SKM-1 treated with dmso at 0.1 percent for 144 hours (cell line): ENCODE measurements at regions not wholly inside any gene's neighbourhood (a gene's known extent, or its start where the extent isn't known, plus 50 kb on each side); places are given as distances from the start of the nearest gene placed in this dataset.
A peak's percentile ranks its signal among the peaks of the same experiment; 100 is the strongest.

Experiments
- DNase-seq: peaks from one replicate; lab custom pipeline; 2025; ENCODE audit not compliant: unreplicated experiment; lab: John Stamatoyannopoulos, UW

GRCh38 chr10:33753389-33753788 lies 418.9 kb upstream of the NRP1 start:
- no peak for DNase-seq

DNA sequence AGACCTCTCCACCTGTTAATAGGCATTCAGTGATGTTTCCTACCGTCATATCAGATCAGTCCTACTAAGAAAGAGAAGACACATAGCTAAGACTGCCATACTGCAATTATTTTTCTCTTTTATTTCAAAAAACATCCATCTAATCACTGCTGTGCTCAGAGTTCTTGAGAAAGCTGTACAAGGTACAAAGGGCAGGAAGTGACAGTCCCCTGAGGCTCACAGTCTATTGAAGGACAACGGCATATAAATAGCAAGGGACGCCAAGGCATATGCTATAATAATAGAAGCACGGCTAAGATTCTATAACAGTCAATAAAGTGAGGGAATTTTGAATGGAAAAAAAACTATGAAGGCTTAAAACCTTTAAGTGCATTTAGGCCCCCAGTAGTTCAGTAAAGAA lies 415.3 kb upstream of the NRP1 start:
- no peak for DNase-seq

- DNase-seq = no peak
Observed at GRCh38 chr10:33749067-33749735, 414.7 kb upstream of the NRP1 start.

- no peak for DNase-seq
Observed at GRCh38 chr10:33746836-33747268, 412.4 kb upstream of the NRP1 start.

GRCh38 chr10:33746186-33746585 lies 411.7 kb upstream of the NRP1 start:
- DNase-seq = no peak

- DNase-seq = no peak
Observed at GRCh38 chr10:33743429-33743857, 409.0 kb upstream of the NRP1 start.

DNA sequence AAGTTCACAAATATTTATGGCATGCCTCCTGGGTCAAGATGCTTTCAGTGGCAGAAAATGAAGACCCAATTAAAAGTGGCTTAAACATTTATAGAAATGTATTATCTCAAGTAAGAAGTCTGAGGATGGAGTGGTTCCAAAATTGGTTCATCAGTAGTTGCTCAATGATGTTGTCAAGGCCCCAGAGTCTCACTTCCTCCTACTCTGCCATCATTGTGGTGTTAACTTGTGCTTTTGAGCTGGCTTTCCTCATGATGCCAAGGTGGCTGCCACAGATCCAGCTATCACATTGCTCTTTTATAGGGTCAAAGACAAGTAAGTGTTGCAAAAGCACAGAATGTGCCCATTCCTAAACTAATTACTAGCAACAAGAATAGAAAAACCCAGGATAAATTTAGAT lies 404.6 kb upstream of the NRP1 start:
- DNase-seq = peak; percentile 18

- no peak for DNase-seq
Observed at GRCh38 chr10:33735464-33735923, 401.0 kb upstream of the NRP1 start.

DNA sequence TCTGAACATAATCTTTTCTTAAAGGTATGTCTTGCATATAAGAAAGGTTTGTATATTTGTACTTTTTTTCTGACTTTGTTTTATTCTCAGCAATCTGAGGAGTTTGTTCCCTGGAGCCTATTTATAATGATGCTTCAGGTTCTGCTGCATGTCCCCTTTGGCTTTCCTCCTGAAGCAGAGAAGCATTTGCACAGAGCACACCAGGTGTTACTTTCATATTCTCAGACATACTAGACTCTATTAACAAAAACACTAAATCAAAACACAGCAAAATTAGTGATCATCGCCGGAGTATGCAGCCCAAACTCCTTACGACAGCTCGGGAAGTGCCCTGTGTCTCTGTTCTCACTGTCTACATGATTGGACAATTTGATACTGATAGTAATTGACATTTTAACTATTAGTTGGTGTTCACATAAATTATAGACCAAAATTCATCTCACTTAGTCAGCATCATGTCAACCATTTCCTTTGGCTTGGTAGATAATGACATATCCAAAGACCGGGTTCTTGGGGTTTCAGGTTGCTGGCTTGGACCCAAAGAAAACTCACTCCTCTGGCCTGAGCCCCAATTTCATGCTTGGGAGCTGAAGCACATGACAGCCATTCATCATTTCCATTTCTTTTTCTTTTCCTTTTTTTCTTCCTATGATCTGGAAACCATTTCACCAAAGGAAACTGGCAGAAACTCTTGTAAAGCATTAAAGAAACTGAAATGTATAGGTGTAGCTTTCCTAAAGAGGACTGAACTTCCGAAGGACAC lies 400.1 kb upstream of the NRP1 start:
- DNase-seq = no peak

GRCh38 chr10:33733058-33733457 lies 398.6 kb upstream of the NRP1 start:
- DNase-seq = no peak

DNA sequence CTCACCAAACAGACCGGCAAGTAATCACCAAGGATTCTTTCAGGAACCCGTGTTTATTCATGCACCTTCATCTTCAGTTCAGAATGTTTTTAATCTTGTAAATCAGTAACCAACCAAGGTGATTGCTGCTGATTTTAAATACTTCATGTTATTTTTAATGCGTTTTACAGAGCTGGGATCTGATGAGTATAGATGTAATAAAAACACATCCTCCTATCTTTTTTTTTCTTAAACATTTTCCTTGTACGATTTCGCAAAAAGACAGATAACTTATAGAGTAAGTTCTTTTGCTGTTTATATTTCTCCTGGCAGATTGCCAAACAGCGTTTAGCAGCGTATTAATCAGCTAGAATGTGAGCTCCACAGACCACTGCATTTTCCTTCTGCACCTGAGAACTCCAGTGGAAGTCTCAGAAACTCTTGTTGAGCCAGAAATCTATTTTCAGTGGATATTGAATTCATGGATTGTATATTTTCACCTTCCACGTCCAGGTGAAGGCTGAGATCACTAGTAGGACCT lies 397.8 kb upstream of the NRP1 start:
- no peak for DNase-seq

GRCh38 chr10:33731322-33731721 lies 396.9 kb upstream of the NRP1 start:
- no peak for DNase-seq

DNA sequence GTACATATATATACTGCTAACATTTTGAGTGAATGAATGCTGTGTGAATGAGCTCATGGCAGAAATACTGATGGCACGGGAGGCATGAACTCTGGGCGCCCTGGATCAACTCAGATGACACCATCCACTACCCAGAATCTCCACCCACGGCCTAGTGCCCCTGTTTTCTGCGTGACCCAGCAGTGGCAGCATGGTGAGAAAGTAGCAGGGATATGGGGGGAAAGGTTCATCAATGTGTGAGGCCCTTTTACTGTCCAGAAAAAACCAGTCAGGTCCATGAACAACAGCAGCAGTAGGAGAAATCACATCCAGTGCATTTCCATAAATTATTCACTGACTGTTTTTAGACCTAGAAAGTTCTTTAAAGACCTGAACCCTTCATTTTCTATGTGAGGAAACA lies 391.0 kb upstream of the NRP1 start:
- DNase-seq = no peak

- no peak for DNase-seq
Observed at GRCh38 chr10:33723181-33723580, 388.7 kb upstream of the NRP1 start.

DNA sequence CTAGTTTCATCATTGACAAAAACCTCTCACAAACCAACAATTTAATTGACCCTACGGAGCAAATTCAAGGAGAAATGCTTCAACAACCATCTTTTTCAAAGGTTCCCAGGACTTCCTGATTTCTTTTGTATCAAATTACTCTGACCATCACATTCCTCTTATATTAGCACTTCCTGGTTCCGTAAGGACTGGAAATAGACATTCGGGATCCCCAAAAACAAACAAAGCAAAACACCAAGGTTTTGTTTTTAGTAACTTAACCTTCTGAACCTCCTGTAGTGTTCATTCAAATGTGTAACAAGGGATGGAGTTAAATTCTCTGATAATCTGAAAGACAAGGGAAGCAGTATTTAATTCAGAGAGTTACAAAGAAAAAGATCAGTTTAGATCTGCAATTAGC lies 387.6 kb upstream of the NRP1 start:
- DNase-seq = no peak

DNA sequence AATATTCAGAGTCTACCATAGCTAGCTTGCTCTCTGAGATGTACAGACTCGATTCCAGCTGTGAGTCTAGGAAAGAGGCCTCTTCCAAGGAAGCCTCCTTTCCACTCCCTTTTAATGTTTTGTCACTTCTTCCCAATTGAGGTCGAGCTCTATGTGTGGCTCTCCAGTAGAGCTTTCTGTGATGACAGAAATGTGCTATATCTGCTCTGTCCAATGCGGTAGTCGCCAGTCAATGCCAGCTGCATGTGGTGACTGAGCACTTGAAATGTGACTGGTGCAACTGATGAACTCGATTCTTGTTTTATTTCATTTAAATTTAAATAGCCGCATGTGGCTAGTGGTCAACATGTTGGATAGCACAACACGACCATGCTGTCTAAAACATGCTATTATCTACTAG lies 387.0 kb upstream of the NRP1 start:
- DNase-seq = no peak

GRCh38 chr10:33720161-33720560 lies 385.7 kb upstream of the NRP1 start:
- DNase-seq = no peak

- DNase-seq = no peak
Observed at GRCh38 chr10:33719005-33719703, 384.7 kb upstream of the NRP1 start.

DNA sequence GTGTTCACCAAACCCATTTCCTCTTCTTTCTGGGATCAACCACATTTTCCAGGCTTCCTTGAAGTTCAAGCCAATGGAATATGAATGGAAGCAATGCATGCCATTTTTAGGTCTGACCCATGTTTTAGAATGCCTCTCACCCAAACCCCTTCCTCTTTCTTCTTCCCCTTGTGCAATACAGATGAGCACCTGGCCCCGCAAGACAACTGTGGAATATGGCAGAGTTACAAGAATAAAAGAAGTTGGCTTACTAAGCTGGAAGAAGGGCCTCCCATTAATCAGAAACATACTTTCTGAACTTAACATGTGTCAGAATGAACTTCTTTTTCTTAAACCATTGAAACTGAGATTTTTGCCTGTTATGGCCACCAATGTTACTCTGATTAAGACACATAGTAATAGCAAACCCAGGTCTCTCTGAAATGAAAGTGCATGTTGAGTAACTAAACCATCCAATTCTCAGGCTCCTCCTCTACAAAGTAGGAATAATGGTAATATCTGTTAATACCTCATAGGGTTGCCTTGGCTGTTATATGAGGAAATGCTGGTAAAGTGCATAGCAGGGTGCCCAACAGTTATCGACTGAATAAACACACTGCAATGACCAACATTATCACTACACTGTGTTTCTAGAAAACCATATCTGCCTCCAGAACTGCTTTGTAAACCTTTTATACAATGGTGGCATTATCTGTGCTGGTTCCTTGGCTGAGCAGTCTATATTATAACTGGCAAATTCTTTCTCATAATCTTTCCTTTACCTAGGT lies 382.2 kb upstream of the NRP1 start:
- peak; percentile 16 for DNase-seq

DNA sequence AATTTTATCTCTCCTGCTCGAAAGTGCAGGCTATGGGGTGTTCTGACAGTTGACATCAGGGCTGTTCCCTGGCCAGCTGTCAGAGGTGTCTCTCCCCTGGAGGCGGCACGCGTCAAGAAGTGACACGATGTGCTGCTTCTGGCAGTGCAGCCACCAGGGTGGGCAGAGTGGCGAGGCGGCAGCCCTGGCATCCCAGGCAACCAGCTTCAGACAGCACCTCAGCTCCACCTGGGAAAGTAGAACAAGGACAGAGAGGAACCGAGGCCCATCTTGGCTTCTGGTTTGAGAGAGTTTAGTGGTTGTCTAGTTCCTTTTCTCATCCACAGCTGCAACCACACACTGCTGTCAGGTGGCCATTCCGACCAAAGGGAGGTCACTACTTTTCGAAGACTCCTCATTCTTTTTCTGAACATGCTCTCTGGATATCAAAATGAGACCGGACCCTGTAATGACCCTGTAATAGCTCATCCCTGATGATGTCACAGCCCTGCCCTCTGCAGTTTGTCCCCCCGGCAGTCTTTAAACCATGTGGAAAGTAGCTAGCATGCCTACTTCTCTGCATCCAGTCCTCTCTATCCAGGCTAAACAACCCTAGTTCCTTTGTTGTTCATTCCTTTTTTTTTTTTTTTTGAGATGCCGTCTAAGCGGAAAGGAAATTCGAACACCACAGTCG lies 381.0 kb upstream of the NRP1 start:
- DNase-seq = peak; percentile 3
